ENCODE measurements at regions not wholly inside any gene's neighbourhood (a gene's known extent, or its start where the extent isn't known, plus 50 kb on each side); places are given as distances from the start of the nearest gene placed in this dataset.

DNA sequence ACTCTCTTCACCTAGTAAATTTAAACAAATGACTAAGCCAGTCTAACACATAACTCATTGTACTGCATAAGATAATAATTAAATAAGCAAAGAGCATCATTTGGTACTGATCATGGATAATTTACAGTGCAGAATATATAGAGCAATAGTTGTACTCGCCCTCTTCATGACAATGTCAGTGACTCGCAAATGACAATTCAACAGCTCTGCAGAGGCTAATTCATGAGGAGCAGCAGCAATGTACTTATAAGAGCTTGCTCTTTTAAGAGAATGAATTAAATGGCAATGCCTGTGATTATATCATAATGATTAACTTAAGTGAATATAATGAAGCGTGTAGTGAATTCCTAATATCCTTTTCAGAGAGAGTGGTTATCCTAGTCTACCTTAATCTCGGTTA, 284.5 kb upstream of the PCDH20 start:
- TF ChIP-seq, protein P1, sequence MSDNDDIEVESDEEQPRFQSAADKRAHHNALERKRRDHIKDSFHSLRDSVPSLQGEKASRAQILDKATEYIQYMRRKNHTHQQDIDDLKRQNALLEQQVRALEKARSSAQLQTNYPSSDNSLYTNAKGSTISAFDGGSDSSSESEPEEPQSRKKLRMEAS (IDR thresholded peaks at IDR 0.05) = no peak
- TF ChIP-seq, protein P2, sequence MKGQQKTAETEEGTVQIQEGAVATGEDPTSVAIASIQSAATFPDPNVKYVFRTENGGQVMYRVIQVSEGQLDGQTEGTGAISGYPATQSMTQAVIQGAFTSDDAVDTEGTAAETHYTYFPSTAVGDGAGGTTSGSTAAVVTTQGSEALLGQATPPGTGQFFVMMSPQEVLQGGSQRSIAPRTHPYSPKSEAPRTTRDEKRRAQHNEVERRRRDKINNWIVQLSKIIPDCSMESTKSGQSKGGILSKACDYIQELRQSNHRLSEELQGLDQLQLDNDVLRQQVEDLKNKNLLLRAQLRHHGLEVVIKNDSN (IDR thresholded peaks at IDR 0.05) = no peak
- no peak for TF ChIP-seq TCF12 (IDR thresholded peaks at IDR 0.05; ENCODE audit: low read depth)
- TF ChIP-seq YY1 (IDR thresholded peaks at IDR 0.05; ENCODE audit: low read depth) = no peak

GRCh38 chr13:61696676-61697075, 281.0 kb upstream of the PCDH20 start:
- TF ChIP-seq TEAD4 (IDR thresholded peaks at IDR 0.05) = no peak
- no peak for TF ChIP-seq TCF12 (IDR thresholded peaks at IDR 0.05; ENCODE audit: low read depth)
- TF ChIP-seq RAD21 (IDR thresholded peaks at IDR 0.05; ENCODE audit: low read depth) = no peak
- no peak for TF ChIP-seq NFIC (IDR thresholded peaks at IDR 0.05)
- no peak for TF ChIP-seq CREB1 (IDR thresholded peaks at IDR 0.05; ENCODE audit: low read depth)
- TF ChIP-seq, protein P2 (IDR thresholded peaks at IDR 0.05) = no peak
- no peak for TF ChIP-seq REST (IDR thresholded peaks at IDR 0.05; ENCODE audit: low read depth)
- no peak for TF ChIP-seq CEBPB (IDR thresholded peaks at IDR 0.05)
- TF ChIP-seq EGR1 (IDR thresholded peaks at IDR 0.05) = no peak

DNA sequence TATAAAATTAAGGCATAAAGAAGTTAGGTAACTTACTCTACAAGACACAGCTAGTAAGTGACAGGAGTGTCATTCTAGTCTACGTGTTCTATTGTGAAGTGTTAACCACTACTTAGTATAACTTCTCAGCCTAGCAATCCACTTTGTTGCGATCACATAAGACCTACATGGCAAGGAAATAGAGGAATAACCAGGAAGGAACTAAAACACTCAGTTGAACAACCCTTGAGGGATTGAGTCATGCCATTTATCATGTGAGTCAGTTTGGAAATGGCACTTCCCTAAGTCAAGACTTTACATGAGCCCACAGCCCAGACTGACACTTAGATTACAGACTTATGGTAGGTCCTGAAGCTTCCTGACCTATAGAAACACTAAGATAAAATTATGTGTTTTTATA, 279.5 kb upstream of the PCDH20 start:
- TF ChIP-seq CEBPB (IDR thresholded peaks at IDR 0.05) = no peak
- TF ChIP-seq ZBTB7A (IDR thresholded peaks at IDR 0.05; ENCODE audit: low read depth) = no peak
- no peak for TF ChIP-seq REST (IDR thresholded peaks at IDR 0.05; ENCODE audit: low read depth)
- TF ChIP-seq CREB1 (IDR thresholded peaks at IDR 0.05; ENCODE audit: low read depth) = no peak
- no peak for TF ChIP-seq EP300 (IDR thresholded peaks at IDR 0.05; ENCODE audit: borderline replicate concordance)
- TF ChIP-seq EGR1 (IDR thresholded peaks at IDR 0.05) = no peak
- TF ChIP-seq TAF1 (IDR thresholded peaks at IDR 0.05; ENCODE audit: low read depth) = no peak
- no peak for TF ChIP-seq FOXM1 (IDR thresholded peaks at IDR 0.05; ENCODE audit: borderline replicate concordance, low read depth)
- no peak for TF ChIP-seq RAD21 (IDR thresholded peaks at IDR 0.05; ENCODE audit: low read depth)
- no peak for TF ChIP-seq YY1 (IDR thresholded peaks at IDR 0.05; ENCODE audit: low read depth)
- TF ChIP-seq TCF12 (IDR thresholded peaks at IDR 0.05; ENCODE audit: low read depth) = no peak
- no peak for TF ChIP-seq TEAD4 (IDR thresholded peaks at IDR 0.05)
- TF ChIP-seq, protein P1 (IDR thresholded peaks at IDR 0.05) = no peak

DNA sequence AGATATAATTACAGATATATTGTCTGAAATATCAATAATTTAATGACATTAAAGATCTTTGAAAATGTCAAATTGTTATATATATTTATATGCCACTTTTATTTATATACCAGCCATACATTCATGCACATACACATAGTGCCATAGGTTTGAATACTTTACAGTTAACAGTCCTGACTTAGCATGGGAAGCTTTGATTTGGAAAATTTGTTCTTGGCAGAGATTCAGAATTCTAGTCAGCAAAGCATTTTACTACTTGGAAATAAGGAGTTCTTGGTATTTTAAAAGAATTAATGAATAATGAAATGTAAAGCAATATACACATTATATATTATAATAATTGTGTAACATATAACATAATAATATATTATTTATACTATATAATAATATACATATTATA, 277.0 kb upstream of the PCDH20 start:
- TF ChIP-seq, protein P2 (IDR thresholded peaks at IDR 0.05) = no peak
- TF ChIP-seq TAF1 (IDR thresholded peaks at IDR 0.05; ENCODE audit: low read depth) (no peak), FOXM1 (IDR thresholded peaks at IDR 0.05; ENCODE audit: borderline replicate concordance, low read depth) (no peak), TCF12 (IDR thresholded peaks at IDR 0.05; ENCODE audit: low read depth) (no peak), CREB1 (IDR thresholded peaks at IDR 0.05; ENCODE audit: low read depth) (no peak), ZBTB7A (IDR thresholded peaks at IDR 0.05; ENCODE audit: low read depth) (no peak), REST (IDR thresholded peaks at IDR 0.05; ENCODE audit: low read depth) (no peak), EP300 (IDR thresholded peaks at IDR 0.05; ENCODE audit: borderline replicate concordance) (no peak), NFIC (IDR thresholded peaks at IDR 0.05) (no peak), CEBPB (IDR thresholded peaks at IDR 0.05) (no peak), TEAD4 (IDR thresholded peaks at IDR 0.05) (no peak), RAD21 (IDR thresholded peaks at IDR 0.05; ENCODE audit: low read depth) (no peak), EGR1 (IDR thresholded peaks at IDR 0.05) (no peak), YY1 (IDR thresholded peaks at IDR 0.05; ENCODE audit: low read depth) (no peak)
- TF ChIP-seq, protein P1 (IDR thresholded peaks at IDR 0.05) = no peak
